ENCODE measurements at regions not wholly inside any gene's neighbourhood (a gene's known extent, or its start where the extent isn't known, plus 50 kb on each side); places are given as distances from the start of the nearest gene placed in this dataset.

- no peak for TF ChIP-seq CTCF (IDR thresholded peaks at IDR 0.05)
- no peak for TF ChIP-seq POLR2A (IDR thresholded peaks at IDR 0.05)
Measured at GRCh38 chr1:34578306-34578705, 176.5 kb upstream of the GJB5 start.
